ENCODE measurements at regions not wholly inside any gene's neighbourhood (a gene's known extent, or its start where the extent isn't known, plus 50 kb on each side); places are given as distances from the start of the nearest gene placed in this dataset.
A peak's percentile ranks its signal among the peaks of the same experiment; 100 is the strongest.

- Histone ChIP-seq H3K9me3 (peaks cover 0 to 3% of the 10 kb centered on the region in 2 donors), H3K36me3 (no peaks in the 10 kb centered on the region), H3K27ac (peak overlapping the region in 1 of 2 donors; percentile 25), H3K4me3 (no peak overlapping the region), H3K27me3 (peaks cover 0 to 3% of the 10 kb centered on the region in 2 donors), H3K4me1 (no peaks in the 10 kb centered on the region)
- TF ChIP-seq POLR2A (IDR thresholded peaks at IDR 0.05) (no peak), POLR2AphosphoS5 (IDR thresholded peaks at IDR 0.05) (no peak), CTCF (IDR thresholded peaks at IDR 0.05) (no peak)
- intact Hi-C loops (cut with DNase I; ENCODE audit: low total_unique reads), result no loop called here
- DNase-seq (ENCODE audit: low spot score in 2 of 2), result no peak
These were observed 106.4 kb upstream of the FGF3 start for GRCh38 chr11:69925366-69926196.

- Histone ChIP-seq H3K4me1 (no peaks in the 10 kb centered on the region), H3K27me3 (peaks cover 0 to 6% of the 10 kb centered on the region in 2 donors), H3K27ac (peak overlapping the region in 1 of 2 donors; percentile 19), H3K4me3 (no peak overlapping the region), H3K36me3 (no peaks in the 10 kb centered on the region), H3K9me3 (peaks cover 0 to 3% of the 10 kb centered on the region in 2 donors)
- DNase-seq (ENCODE audit: low spot score in 2 of 2), result no peak
- intact Hi-C loops (cut with DNase I; ENCODE audit: low total_unique reads), result no loop called here
- no peak for TF ChIP-seq POLR2AphosphoS5 (IDR thresholded peaks at IDR 0.05)
- TF ChIP-seq CTCF (IDR thresholded peaks at IDR 0.05), result no peak
These were observed 107.3 kb upstream of the FGF3 start for GRCh38 chr11:69926376-69927050.

- H3K27me3 ChIP-seq, result peaks cover 0 to 6% of the 10 kb centered on the region in 2 donors
- intact Hi-C loops (cut with DNase I; ENCODE audit: low total_unique reads), result no loop called here
- H3K4me1 ChIP-seq, result no peaks in the 10 kb centered on the region
- no peak for DNase-seq (ENCODE audit: low spot score in 2 of 2)
- no peak overlapping the region for H3K4me3 ChIP-seq
- H3K9me3 ChIP-seq, result peaks cover 0 to 3% of the 10 kb centered on the region in 2 donors
- TF ChIP-seq POLR2A (IDR thresholded peaks at IDR 0.05) (no peak), POLR2AphosphoS5 (IDR thresholded peaks at IDR 0.05) (no peak), CTCF (IDR thresholded peaks at IDR 0.05) (no peak)
- no peak overlapping the region for H3K27ac ChIP-seq
- H3K36me3 ChIP-seq, result no peaks in the 10 kb centered on the region
These were observed 108.9 kb upstream of the FGF3 start for GRCh38 chr11:69928121-69928520.

- DNase-seq (ENCODE audit: low spot score in 2 of 2), result no peak
- Histone ChIP-seq H3K36me3 (no peaks in the 10 kb centered on the region), H3K4me3 (no peak overlapping the region), H3K4me1 (no peaks in the 10 kb centered on the region), H3K9me3 (peaks cover 0 to 3% of the 10 kb centered on the region in 2 donors), H3K27ac (no peak overlapping the region), H3K27me3 (peaks cover 0 to 6% of the 10 kb centered on the region in 2 donors)
- intact Hi-C loops (cut with DNase I; ENCODE audit: low total_unique reads), result no loop called here
- TF ChIP-seq POLR2AphosphoS5 (IDR thresholded peaks at IDR 0.05) (no peak), POLR2A (IDR thresholded peaks at IDR 0.05) (no peak), CTCF (IDR thresholded peaks at IDR 0.05) (no peak)
These were observed 109.8 kb upstream of the FGF3 start for GRCh38 chr11:69928975-69929374.

Measured in breast epithelium (tissue), 4 donors.